ENCODE measurements at regions not wholly inside any gene's neighbourhood (a gene's known extent, or its start where the extent isn't known, plus 50 kb on each side); places are given as distances from the start of the nearest gene placed in this dataset.

DNA sequence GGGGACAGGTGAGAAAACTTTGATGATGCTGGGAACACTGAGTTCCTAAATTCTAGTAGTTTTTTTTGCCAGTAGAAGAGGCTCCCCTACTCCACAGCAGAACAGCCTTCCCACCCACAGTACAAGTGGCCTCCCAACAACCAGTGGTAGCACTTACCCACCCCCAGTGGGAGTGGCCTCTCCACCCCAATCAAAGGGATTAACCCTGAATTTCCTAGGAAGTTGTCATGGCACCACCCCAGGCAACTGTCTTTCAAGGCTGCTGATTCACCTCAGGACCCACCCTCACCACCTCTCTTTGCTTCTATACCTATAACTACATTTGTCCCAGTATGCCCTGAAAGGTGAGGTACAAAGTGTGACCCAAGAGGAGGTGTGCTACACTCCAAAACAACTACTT is 81.4 kb upstream of the PRDX6 start:
- Histone ChIP-seq H3K9me3 (no peaks in the 10 kb centered on the region), H3K36me3 (no peaks in the 10 kb centered on the region), H3K4me3 (no peak overlapping the region), H3K27ac (no peak overlapping the region), H3K4me1 (no peaks in the 10 kb centered on the region), H3K27me3 (no peaks in the 10 kb centered on the region)
- no peak for ATAC-seq (ENCODE audit: low FRiP score in 2 of 2)
- DNase-seq: no peak
- TF ChIP-seq POLR2AphosphoS5 (IDR thresholded peaks at IDR 0.05) (no peak), POLR2A (IDR thresholded peaks at IDR 0.05) (no peak), EP300 (IDR thresholded peaks at IDR 0.05) (no peak)
- TF ChIP-seq, protein P1, sequence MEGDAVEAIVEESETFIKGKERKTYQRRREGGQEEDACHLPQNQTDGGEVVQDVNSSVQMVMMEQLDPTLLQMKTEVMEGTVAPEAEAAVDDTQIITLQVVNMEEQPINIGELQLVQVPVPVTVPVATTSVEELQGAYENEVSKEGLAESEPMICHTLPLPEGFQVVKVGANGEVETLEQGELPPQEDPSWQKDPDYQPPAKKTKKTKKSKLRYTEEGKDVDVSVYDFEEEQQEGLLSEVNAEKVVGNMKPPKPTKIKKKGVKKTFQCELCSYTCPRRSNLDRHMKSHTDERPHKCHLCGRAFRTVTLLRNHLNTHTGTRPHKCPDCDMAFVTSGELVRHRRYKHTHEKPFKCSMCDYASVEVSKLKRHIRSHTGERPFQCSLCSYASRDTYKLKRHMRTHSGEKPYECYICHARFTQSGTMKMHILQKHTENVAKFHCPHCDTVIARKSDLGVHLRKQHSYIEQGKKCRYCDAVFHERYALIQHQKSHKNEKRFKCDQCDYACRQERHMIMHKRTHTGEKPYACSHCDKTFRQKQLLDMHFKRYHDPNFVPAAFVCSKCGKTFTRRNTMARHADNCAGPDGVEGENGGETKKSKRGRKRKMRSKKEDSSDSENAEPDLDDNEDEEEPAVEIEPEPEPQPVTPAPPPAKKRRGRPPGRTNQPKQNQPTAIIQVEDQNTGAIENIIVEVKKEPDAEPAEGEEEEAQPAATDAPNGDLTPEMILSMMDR (IDR thresholded peaks at IDR 0.05): no peak

DNA sequence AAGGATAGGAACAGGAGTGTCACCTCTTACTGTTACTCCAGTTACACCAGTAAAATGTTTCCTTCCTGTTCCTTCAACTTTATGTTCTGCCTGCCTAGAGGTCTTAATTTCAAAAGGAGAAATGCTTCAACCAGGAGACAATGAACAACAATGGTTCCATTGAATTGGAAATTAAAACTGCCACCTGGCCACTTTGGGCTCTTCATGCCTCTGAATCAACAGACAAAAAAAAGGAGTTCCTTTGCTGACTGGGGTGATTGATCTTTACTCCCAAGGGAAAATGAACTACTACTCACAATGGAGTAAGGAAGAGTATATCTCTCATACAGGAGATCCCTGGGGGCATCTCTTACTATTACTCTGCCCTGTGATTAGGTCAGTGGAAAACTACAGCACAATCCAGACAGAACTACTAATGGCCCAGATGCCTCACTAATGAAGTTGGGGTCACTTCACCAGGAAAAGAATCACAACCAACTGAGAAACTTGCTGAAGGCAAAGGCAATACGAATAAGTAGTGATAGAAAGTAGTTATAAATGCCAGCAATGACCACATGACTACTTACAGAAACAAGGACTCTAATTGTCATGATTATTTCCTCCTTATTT is 76.6 kb upstream of the PRDX6 start:
- Histone ChIP-seq H3K27me3 (no peaks in the 10 kb centered on the region), H3K36me3 (no peaks in the 10 kb centered on the region), H3K9me3 (no peaks in the 10 kb centered on the region), H3K27ac (no peak overlapping the region), H3K4me1 (no peaks in the 10 kb centered on the region), H3K4me3 (no peak overlapping the region)
- 73 to 86% methylated on average over 1 of the region's 1 CpG for WGBS, 2 donors
- no peak for TF ChIP-seq POLR2AphosphoS5 (IDR thresholded peaks at IDR 0.05)
- TF ChIP-seq, protein P1 (IDR thresholded peaks at IDR 0.05): no peak
- TF ChIP-seq EP300 (IDR thresholded peaks at IDR 0.05): no peak
- no peak for TF ChIP-seq POLR2A (IDR thresholded peaks at IDR 0.05)
- no peak for DNase-seq
- ATAC-seq (ENCODE audit: low FRiP score in 2 of 2): no peak

DNA sequence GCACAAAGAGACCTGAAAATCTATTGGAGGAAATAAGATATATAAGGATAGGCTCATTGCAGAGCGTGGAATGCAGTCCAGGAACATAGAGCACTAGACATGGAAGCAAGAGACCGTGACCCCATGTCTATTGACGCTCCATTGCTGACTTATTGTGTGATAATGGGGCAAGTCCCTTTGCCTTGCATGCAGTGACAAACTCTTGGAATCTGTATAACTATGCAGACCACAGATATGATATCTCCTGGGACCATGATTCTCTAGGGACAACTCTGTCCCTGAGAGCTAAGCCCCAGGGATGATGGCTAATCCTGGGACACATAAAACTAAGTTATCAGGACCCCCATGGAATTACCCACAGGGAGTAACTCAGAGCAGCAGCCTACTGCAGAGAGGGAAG is 73.1 kb upstream of the PRDX6 start:
- ATAC-seq (ENCODE audit: low FRiP score in 2 of 2): no peak
- Histone ChIP-seq H3K36me3 (no peaks in the 10 kb centered on the region), H3K27ac (no peak overlapping the region), H3K4me1 (peaks cover 5 to 14% (median 7%) of the 10 kb centered on the region in 4 donors), H3K27me3 (no peaks in the 10 kb centered on the region), H3K9me3 (no peaks in the 10 kb centered on the region), H3K4me3 (no peak overlapping the region)
- 96 to 99% methylated on average over 3 of the region's 3 CpGs for WGBS, 2 donors
- DNase-seq: no peak
- no peak for TF ChIP-seq EP300 (IDR thresholded peaks at IDR 0.05)
- no peak for TF ChIP-seq POLR2A (IDR thresholded peaks at IDR 0.05)
- TF ChIP-seq, protein P1 (IDR thresholded peaks at IDR 0.05): no peak
- TF ChIP-seq POLR2AphosphoS5 (IDR thresholded peaks at IDR 0.05): no peak

DNA sequence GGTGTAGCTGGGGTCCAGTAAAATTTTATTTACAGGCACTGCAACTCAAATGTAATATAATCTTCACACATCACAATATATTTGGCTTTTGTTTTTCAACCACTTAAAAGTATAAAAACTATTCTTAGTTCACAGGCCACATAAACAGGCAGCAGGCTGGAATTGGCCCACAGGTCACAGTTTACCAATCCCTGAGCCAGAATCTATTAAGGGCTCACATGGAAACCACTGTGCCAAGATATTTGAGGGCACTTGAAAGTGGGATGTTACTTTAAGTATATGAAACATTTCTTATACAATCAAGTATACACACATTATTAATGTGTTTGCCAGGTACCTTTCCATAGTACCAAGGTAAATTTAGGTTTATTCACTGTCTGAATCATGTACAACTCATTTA is 71.9 kb upstream of the PRDX6 start:
- Histone ChIP-seq H3K27ac (no peak overlapping the region), H3K4me3 (no peak overlapping the region), H3K27me3 (no peaks in the 10 kb centered on the region), H3K4me1 (peaks cover 9 to 25% (median 11%) of the 10 kb centered on the region in 4 donors), H3K9me3 (no peaks in the 10 kb centered on the region), H3K36me3 (no peaks in the 10 kb centered on the region)
- DNase-seq: no peak
- ATAC-seq (ENCODE audit: low FRiP score in 2 of 2): no peak
- TF ChIP-seq POLR2AphosphoS5 (IDR thresholded peaks at IDR 0.05) (no peak), EP300 (IDR thresholded peaks at IDR 0.05) (no peak), POLR2A (IDR thresholded peaks at IDR 0.05) (no peak)
- TF ChIP-seq, protein P1 (IDR thresholded peaks at IDR 0.05): no peak

DNA sequence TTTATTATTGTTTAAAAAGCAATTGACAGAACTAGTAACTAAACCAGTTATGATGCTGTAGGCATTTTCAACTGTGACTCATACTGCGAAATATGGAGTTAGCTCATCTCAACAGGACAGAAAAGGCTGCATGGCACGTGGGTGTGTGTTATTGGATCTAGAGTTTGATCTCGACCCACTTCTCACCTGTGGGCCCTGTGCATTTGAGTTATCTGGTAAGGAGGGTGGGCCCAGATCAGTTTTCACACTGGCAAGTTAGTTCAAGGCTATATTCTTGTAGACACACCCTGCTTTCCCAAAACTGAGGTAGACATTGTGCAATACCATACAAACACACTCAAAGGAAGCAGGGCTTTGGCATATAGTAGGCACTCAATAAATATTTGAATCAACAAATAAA is 71.3 kb upstream of the PRDX6 start:
- no peak overlapping the region for H3K4me3 ChIP-seq
- H3K4me1 ChIP-seq: peaks cover 9 to 25% (median 11%) of the 10 kb centered on the region in 4 donors
- H3K9me3 ChIP-seq: no peaks in the 10 kb centered on the region
- ATAC-seq (ENCODE audit: low FRiP score in 2 of 2) (no peak), DNase-seq (no peak)
- TF ChIP-seq EP300 (IDR thresholded peaks at IDR 0.05) (no peak), POLR2AphosphoS5 (IDR thresholded peaks at IDR 0.05) (no peak)
- WGBS, 2 donors: 81 to 84% methylated on average over 3 of the region's 3 CpGs
- H3K27me3 ChIP-seq: no peaks in the 10 kb centered on the region
- no peak overlapping the region for H3K27ac ChIP-seq
- H3K36me3 ChIP-seq: no peaks in the 10 kb centered on the region

Measured in upper lobe of left lung (tissue), 6 donors.